Activated CD8-positive, alpha-beta memory T cell treated with anti-CD3 and anti-CD28 coated beads, Interleukin-2, amount 50 U/mL, for 1 hour (primary cell): ENCODE measurements at regions not wholly inside any gene's neighbourhood (a gene's known extent, or its start where the extent isn't known, plus 50 kb on each side); places are given as distances from the start of the nearest gene placed in this dataset.

Source experiments
- DNase-seq: peaks from one replicate; pipeline ENCODE4 v3.0.0-alpha.2; 2020; ENCODE audit errors: extremely low read depth

GRCh38 chr13:103351035-103351828 is 285.0 kb upstream of the SLC10A2 start:
- no peak for DNase-seq

- no peak for DNase-seq
Measured at GRCh38 chr13:103350147-103350546, 283.9 kb upstream of the SLC10A2 start.

DNA sequence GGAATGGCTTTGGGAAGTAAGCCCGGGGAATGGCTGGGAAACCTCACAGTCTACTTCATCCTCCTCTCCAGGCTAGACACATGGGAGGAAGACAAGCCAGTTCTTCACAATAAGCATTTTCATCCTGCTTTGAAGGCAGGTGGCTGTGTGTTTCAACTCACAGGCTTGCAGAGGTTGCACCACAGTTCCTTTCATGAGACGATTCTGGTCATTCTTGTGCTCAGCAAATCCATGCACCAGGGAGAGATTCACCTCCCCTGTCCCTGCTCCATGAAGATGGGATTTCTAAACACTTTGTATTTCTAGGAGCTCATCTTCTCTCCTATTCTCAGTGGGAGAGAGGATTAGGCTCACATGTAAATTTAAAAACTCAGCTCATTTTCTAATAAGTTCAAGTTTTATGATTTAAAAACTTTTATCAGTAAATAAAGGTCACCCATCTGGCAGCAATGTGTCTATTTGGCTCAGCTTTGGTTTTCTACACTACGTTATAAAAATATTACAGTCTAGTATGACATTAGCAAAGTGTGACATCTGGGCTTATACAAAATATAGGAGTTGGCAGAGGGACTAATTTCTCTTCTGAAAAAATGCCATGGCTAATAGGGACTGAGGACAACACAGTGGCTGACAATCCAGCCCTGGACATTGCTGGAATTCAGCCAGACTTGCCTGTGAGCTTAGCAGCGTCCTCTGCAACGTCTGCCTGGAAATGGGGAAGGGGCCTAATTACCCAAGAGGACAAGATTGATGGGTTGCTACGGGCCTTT is 283.2 kb upstream of the SLC10A2 start:
- no peak for DNase-seq

- no peak for DNase-seq
Measured at GRCh38 chr13:103335241-103335640, 269.0 kb upstream of the SLC10A2 start.

DNA sequence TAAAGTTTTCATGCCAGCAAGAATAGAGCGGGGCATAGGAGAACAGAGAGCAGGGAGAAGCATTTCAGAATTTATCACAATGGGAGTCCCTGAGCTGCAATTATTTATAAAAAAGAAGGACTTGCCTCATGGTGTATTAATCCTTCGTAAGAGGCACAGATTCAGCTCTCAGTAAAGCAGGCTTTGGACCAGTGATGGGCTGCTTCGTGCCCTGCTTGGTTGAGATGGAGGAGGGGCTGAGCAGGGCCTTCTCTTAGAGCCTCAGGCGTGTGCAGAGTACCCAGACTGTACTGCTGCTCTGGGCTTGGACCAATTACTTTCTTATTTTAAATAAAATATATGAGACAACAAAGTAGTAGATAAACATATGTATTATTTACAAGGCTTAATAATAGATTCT is 265.7 kb upstream of the SLC10A2 start:
- no peak for DNase-seq

DNA sequence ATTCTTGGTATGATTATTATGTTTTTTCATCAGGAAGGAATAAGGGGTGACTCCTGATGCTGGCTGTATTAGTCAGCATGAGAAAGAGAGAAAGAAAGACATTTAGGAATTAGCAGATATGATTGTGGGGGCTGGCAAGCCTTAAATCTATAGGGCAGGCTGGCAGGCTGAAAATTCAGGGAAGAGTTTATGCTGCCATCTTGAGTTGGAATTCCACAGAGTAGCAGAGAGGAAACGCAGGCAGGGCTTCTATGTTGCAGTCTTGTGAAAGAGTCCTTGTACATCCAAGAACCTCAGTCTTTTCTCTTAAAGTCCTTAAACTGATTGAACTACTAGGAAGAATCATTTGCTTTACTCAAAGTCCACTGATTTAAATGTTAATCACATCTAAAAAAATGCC is 262.7 kb upstream of the SLC10A2 start:
- no peak for DNase-seq

DNA sequence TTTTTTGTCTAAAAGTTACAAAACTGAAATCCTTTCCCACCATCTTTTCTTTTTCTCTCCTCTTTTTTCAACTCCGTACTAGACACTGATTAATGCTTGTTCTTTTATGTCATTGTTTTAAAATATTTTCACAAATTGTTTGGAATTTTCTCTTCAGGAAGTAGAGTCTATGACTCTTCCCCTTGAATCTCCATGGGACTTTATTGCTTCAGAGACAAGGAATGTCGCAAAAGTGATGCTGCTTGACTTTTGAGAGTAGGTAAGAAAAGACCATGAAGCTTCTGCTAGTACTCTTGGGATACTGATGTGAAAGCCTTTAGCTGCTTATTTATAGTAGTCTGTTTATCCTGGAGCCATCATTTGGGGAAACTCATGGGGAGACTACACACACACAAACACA is 260.1 kb upstream of the SLC10A2 start:
- DNase-seq, result no peak

GRCh38 chr13:103325672-103326071 is 259.5 kb upstream of the SLC10A2 start:
- no peak for DNase-seq

DNA sequence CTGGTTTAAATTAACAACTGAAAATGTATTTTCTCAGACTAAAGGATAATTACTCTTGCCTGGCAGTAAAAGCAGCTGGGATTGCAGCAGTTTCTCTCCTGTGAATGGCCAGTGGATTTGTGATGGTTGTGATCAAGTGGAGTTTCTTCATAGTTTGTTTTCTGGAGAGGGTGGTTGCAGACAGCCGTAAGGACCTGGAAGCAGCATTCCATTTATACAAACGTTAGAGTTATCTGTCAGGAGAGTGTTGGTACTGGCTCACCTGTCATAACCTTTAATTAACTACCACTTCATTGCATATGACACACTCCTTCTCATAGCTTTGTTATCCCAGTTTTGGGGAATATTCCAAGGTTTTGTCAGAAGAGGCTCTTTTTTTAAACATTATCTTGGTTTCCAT is 258.4 kb upstream of the SLC10A2 start:
- no peak for DNase-seq

- no peak for DNase-seq
Measured at GRCh38 chr13:103315711-103316110, 249.5 kb upstream of the SLC10A2 start.

DNA sequence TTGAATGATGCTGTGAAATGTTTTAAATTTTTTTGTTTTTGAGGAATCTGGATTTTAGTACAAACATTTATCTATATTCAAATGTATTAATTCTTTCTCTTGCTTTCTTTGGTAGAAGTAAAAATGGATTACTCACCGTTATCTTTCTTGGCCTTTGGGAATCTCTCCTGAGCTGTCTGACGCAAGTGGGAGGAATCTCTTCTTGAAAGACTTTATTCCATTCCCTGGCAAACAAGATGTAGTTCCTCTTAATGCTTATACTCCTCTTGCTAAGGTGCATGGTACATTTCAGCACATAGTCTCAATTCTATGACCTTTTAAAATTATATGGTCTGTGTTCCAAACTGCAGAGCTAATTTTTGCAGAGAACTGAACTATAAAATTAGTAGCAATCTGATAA is 246.2 kb upstream of the SLC10A2 start:
- no peak for DNase-seq

DNA sequence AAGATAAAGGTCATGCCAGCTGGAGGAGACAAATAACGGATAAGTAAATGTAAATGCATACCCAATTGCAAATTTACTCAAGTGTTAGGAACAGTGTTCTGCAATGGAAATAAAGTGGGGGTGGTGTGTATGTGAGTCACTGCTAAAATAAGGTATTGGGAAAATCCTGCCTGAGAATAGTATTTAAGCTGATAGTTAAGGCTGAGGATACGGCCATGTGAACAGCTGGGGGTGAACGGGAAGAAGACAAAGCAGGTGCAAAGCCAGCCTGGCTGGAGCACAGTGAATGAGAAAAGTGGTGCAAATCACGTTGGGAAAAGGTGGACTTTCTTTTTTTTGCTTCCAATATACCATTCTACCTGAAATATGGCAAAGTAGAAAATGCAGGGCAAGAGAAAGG is 242.4 kb upstream of the SLC10A2 start:
- no peak for DNase-seq

- no peak for DNase-seq
Measured at GRCh38 chr13:103306163-103306562, 239.9 kb upstream of the SLC10A2 start.

GRCh38 chr13:103303078-103303651 is 236.9 kb upstream of the SLC10A2 start:
- no peak for DNase-seq

DNA sequence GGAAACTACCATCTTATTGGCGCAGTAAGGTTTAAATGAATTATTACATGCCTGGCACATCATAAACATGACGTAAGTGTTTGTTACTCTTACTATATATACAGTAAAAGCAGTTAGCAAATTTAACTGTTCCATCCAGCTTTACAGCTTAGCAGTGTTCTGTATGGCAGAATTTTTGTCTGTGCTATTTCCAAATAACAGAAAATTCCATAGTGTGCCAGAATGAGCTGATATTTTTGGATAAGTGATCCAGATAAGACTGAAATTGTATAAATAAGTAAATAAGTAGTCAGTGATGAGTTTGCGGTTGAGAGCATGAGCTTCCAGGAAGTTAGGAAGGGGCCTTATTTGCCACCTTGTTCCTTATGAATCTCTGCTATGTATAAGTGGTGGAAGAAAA is 236.5 kb upstream of the SLC10A2 start:
- no peak for DNase-seq

DNA sequence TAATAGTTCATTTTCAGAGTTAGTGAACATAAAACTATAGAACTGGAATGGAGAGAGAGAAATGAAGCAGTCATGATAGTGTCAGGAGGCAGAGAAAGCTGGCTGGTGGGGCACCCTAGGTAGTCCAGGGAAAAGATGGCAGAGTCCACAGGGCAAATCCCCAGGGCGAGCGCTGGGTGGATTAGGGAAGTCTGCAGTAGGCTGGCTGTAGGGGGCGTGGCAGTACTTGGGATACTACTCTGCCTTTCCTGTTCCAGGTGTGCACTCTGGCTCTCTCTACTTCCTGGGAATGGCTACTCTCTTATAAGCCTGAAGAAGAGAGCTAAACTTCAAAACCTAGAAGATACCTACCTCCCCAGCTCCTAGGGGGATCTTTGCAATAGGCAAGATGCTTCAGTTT is 232.9 kb upstream of the SLC10A2 start:
- no peak for DNase-seq

DNA sequence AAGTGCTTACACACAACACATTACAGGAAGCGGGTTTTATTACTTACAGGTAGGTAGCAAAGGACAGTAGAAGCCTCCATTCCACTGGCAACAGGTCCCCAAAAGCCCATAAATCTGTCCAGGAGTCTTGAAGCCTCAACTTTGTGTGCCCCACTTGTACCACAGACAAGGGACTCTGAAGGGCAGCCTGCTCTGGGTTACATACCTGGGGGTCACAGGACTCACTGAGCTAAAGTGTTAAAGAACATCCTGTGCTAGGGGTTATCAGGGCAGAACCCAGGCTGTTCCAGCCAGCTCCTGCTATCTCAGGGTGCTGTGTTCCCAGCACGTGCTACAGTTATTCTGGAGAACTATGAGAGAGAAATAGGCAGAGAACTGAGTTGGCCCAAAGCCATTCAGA is 230.9 kb upstream of the SLC10A2 start:
- no peak for DNase-seq

GRCh38 chr13:103291798-103292572 is 225.8 kb upstream of the SLC10A2 start:
- no peak for DNase-seq

DNA sequence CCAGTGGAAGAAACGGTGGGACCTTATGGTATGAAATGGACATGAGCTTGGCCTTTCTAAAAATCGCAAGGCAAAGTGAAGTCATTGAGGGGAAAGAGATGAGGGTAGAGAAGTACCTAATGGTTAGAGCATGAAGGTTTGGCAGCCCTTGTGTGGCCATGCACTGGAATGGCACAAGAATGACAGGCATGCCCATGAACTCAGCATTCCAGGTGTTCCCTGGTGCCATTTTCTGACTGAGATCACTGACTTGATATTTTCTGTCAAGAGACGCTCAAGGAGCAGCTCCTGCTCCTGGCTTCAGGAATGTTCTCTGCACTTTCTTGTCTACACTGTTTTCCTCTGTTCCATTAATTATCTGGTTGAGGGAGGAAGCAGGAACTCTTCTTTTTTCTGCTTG is 225.0 kb upstream of the SLC10A2 start:
- no peak for DNase-seq

- DNase-seq, result no peak
Measured at GRCh38 chr13:103289681-103290080, 223.5 kb upstream of the SLC10A2 start.

- DNase-seq, result no peak
Measured at GRCh38 chr13:103288114-103288513, 221.9 kb upstream of the SLC10A2 start.

DNA sequence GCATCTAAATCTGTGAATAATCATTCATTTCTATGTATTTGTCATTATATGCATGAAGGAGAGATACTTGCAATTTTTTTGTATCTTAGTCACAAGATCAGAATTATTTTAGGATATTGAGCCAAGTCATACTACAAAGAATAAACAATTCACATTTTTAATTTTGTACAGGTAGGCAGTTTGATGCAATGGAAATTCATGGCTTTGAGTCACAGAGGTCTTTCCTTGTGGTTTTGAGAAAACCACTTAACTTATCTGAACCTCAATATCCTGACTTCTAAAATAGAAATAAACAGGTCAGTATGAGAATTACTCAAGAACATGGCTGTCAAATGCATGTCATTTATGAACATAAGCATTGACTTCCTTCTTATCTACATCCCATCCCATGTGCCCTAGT is 221.4 kb upstream of the SLC10A2 start:
- DNase-seq, result no peak
